GM10266 (cell line): ENCODE measurements at regions not wholly inside any gene's neighbourhood (a gene's known extent, or its start where the extent isn't known, plus 50 kb on each side); places are given as distances from the start of the nearest gene placed in this dataset.

Experiments
- DNase-seq: peaks from one replicate; pipeline ENCODE4 v3.0.0; 2012; ENCODE audit errors: extremely low spot score
- TF ChIP-seq, protein P1 (sequence below): IDR thresholded peaks from 2 replicates; pipeline ENCODE4 v1.5.1; 2012; ENCODE audit warnings: mild to moderate bottlenecking, low read depth; ENCODE audit not compliant: control insufficient read depth, insufficient read depth; ENCODE audit errors: missing control alignments

DNA sequence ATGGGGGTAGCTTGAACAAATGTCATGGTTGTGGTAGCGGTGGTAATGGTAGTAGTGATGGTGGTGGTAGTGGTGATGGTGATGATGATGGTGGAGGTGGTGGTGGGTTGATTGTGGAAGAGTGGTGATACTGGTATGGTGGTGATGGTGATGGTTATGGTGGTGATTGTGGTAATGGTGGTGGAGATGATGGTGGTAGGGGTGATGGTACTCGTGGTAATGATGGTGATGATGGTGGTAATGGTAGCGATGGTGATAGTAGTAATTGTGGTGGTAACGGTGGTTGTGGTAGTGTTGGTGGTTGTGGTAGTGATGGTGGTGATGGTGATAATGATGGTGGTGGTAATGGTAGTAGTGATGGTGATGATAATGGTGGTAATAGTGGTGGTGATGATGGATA is 65.7 kb upstream of the SDK1 start:
- DNase-seq, result no peak
- TF ChIP-seq, protein P1, sequence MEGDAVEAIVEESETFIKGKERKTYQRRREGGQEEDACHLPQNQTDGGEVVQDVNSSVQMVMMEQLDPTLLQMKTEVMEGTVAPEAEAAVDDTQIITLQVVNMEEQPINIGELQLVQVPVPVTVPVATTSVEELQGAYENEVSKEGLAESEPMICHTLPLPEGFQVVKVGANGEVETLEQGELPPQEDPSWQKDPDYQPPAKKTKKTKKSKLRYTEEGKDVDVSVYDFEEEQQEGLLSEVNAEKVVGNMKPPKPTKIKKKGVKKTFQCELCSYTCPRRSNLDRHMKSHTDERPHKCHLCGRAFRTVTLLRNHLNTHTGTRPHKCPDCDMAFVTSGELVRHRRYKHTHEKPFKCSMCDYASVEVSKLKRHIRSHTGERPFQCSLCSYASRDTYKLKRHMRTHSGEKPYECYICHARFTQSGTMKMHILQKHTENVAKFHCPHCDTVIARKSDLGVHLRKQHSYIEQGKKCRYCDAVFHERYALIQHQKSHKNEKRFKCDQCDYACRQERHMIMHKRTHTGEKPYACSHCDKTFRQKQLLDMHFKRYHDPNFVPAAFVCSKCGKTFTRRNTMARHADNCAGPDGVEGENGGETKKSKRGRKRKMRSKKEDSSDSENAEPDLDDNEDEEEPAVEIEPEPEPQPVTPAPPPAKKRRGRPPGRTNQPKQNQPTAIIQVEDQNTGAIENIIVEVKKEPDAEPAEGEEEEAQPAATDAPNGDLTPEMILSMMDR, result no peak

DNA sequence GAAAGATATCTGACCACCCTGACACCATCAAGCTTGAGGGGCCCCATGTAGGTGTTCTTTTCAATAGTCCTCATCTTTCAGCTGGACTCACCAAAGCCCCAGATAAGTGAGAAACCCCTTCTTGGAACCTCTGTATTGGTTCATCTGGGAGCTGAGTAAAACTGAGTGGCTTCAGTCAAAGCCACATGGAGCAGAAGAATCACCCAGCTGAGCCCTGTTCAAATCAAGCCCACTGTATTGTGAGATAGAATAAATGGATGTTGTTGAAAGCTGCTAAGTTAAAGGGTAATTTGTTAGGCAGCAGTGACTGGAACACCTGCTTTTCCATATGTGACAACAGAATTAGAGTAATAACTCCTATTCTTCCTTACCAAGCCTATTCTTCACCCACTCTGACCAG is 64.8 kb upstream of the SDK1 start:
- no peak for DNase-seq
- TF ChIP-seq, protein P1, result no peak

DNA sequence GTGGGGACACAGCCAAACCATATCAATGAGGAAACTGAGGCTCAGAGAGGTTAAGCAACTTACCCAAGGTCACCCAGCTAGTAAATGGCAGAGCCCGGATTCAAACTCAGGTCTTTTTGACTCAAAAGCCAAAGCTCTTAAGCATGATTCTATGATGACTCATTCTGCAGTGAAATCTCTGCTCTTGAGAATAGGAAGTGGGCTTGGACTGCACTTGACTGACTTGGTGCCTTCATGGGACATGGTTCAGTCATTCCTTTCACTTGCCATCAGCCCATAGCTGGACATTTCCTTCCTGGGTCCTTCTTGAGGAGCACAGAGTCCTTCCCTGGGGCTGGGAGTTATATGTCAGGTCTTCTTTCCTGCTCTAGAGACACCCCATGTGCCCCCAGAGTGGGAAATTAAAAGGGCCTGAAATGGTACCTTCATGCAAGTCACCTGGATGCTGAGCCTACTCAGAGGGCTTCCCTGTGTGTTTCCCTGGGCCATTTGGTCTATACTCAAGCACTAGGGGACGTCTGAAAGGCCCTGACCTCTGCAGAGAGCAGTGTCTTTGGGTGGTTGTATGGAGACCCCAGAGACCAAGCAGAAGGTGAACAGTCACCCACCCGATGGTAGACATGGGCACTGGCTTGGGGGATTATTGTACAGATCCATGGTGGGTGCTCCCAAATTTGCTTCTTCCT is 62.4 kb upstream of the SDK1 start:
- TF ChIP-seq, protein P1, result no peak
- DNase-seq, result no peak

DNA sequence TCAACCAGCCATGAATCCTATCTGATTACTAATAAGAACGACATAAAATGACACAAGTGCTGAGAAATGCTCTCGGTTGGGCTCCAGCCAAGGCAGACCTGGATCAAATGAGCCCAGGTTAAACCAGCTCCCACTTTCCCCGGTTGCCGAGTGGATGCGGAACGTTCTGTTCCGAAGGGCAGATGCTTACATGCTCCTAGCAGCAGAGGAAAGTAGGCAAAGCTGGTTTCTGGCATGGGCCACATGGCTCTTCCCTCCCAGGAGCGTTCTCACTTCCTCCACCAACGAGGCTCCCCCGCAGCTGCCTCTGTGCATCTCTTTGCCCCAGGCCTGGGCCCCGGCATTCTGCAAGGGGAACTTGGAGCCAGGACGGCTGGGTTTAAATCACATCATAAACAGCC is 61.8 kb upstream of the SDK1 start:
- TF ChIP-seq, protein P1, result no peak
- no peak for DNase-seq

DNA sequence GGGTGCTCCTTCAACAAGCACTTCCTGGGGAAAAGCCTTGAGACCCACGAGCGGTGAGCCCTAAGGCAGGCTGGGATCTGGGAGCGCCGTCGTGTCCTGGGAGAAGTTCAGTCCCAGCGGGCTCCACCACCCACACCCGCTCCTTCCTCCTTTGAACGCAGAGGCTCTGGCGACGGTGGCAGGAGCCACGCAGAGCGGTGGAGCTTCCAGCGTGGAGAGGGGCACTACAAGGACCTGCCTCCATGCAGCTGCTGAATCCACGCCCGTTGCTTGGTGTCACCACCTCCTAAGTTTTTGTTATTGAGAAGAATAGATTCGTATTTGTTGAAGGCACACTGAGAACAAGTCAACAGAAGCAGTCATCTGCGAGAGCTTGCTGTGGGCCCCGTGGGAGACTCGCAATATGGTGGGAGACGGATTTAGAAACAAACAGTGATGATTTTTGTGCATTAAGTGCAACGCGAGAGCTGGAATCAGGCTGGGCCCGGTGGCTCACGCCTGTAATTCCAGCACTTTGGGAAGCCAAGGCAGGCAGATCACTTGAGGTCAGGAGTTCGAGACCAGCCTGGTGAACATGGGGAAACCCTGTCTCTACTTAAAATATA is 60.1 kb upstream of the SDK1 start:
- TF ChIP-seq, protein P1, result no peak

DNA sequence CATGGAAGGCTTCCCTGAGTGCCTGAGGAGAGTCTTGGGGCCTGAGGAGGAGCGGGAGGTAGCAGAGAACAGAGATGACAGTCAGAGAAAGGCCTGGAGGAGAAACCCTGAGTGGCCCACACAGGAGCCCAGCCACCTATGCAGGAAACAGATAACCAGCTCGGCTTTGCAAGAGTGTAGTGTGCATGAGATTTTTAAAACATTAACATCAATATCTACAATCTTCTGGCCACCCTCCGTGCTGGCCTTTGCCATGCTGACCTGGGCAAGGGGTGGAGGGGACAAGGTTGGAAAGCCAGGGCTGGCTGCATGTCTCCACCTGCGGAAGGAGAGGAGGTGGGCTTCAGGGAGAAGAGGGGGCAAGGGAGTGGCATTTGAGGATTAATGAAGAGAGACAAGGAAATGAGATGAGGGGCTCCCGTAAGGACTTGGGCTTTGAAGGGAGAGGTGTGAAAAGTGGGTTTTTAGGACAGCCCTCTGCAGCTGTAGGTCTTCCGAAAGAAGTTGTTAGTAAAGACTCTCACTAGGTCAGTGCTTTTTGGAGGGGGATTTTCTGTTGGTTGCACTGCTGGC is 59.3 kb upstream of the SDK1 start:
- TF ChIP-seq, protein P1, result no peak
- DNase-seq, result no peak

More for the DNA sequence above, 60.1 kb upstream of the SDK1 start:
- no peak for DNase-seq

DNA sequence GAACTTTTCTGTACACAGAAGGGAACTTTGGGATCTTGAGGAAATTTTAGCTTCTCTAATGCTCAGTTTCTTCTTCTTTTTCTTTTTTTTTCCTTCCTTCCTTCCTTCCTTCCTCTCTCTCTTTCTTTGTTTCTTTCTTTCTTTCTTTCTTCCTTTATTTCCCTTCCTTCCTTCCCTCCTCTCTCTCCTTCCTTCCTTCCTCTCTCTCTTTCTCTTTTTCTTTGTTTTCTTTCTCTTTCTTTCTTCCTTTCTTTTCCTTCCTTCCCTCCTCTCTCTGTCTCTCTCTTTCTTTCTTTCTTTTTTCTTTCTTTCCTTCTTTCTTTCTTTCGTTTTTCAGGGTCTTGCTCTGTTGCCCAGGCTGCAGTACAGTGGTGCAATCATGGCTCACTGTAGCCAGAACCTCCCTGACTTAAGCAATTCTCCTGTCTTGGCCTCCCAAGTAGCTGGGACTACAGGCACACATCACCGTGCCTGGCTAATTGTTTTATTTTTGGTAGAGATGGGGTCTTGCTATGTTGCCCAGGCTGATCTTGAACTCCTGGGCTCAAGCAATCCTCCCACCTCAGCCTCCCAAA is 58.6 kb upstream of the SDK1 start:
- TF ChIP-seq, protein P1, result no peak
- no peak for DNase-seq
